ENCODE measurements at regions not wholly inside any gene's neighbourhood (a gene's known extent, or its start where the extent isn't known, plus 50 kb on each side); places are given as distances from the start of the nearest gene placed in this dataset.

- no peak overlapping the region for H3K9ac ChIP-seq (ENCODE audit: low read length)
- ATAC-seq (no peak), DNase-seq (no peak)
- TF ChIP-seq EZH2phosphoT487 (IDR thresholded peaks at IDR 0.05; ENCODE audit: borderline replicate concordance, low read length) (no peak), EZH2 (IDR thresholded peaks at IDR 0.05; ENCODE audit: low read length, unreplicated experiment) (no peak)
- TF ChIP-seq, protein P1, sequence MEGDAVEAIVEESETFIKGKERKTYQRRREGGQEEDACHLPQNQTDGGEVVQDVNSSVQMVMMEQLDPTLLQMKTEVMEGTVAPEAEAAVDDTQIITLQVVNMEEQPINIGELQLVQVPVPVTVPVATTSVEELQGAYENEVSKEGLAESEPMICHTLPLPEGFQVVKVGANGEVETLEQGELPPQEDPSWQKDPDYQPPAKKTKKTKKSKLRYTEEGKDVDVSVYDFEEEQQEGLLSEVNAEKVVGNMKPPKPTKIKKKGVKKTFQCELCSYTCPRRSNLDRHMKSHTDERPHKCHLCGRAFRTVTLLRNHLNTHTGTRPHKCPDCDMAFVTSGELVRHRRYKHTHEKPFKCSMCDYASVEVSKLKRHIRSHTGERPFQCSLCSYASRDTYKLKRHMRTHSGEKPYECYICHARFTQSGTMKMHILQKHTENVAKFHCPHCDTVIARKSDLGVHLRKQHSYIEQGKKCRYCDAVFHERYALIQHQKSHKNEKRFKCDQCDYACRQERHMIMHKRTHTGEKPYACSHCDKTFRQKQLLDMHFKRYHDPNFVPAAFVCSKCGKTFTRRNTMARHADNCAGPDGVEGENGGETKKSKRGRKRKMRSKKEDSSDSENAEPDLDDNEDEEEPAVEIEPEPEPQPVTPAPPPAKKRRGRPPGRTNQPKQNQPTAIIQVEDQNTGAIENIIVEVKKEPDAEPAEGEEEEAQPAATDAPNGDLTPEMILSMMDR (conservative IDR thresholded peaks at IDR 0.05; ENCODE audit: low read depth, low read length) = no peak
- ChIA-PET CTCF (no interaction called here), POLR2A (ENCODE audit: unreplicated experiment) (no interaction called here)
- no peak overlapping the region for H3K27ac ChIP-seq (ENCODE audit: low read length)
- peaks cover 5% of the 10 kb centered on the region; the same call in 1 of the 2 replicates for H3K27me3 ChIP-seq (ENCODE audit: low read length)
- H4K20me1 ChIP-seq (ENCODE audit: low read length) = no peaks in the 10 kb centered on the region
- no peak overlapping the region for H3K4me2 ChIP-seq (ENCODE audit: low read length)
- no peak overlapping the region for H3K4me3 ChIP-seq (ENCODE audit: low read length)
- no TSS peak for BruUV-seq (replicated peaks)
- 0 out of 2 replicates have a peak, but pooled peaks cover 4% of the 10 kb centered on the region for H3K9me3 ChIP-seq (ENCODE audit: low read length)
- H3F3A ChIP-seq (ENCODE audit: low read length, unreplicated experiment) = no peaks in the 10 kb centered on the region
- H3K4me1 ChIP-seq (ENCODE audit: insufficient read depth, low read length) = no peaks in the 10 kb centered on the region
- H3K36me3 ChIP-seq (ENCODE audit: low read depth, low read length) = no peaks in the 10 kb centered on the region
- no peaks in the 10 kb centered on the region for H3K79me2 ChIP-seq (ENCODE audit: low read length)
- H2AFZ ChIP-seq (ENCODE audit: low read length) = no peak overlapping the region
- intact Hi-C loops (cut with micrococcal nuclease) = no loop called here
- H3K9me2 ChIP-seq (replicated peaks; ENCODE audit: low read length) = no peaks in the 10 kb centered on the region
Observed at GRCh38 chr12:126033751-126034150, 968.5 kb downstream of the AACS start.

DNA sequence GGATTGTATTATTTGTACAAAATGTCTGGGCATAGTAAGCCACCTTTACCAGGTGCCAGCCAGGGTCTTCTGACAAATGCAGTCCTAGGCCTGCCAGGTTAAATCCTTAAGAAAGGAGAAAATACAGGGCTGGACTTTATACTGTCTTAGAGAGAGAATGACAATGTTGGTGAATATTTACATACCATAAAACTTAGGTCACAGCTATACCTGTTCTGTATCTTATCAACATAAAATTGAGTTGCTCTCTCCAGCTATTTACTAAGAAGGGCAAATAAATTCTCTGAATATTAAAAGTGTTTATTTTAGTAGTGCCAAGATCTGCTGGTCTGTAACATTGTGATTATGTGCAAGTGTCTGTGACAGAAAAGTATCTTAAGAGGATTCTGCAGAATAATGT lies 971.1 kb downstream of the AACS start:
- BruUV-seq (replicated peaks) = no TSS peak
- H2AFZ ChIP-seq (ENCODE audit: low read length) = no peak overlapping the region
- ATAC-seq = no peak

DNA sequence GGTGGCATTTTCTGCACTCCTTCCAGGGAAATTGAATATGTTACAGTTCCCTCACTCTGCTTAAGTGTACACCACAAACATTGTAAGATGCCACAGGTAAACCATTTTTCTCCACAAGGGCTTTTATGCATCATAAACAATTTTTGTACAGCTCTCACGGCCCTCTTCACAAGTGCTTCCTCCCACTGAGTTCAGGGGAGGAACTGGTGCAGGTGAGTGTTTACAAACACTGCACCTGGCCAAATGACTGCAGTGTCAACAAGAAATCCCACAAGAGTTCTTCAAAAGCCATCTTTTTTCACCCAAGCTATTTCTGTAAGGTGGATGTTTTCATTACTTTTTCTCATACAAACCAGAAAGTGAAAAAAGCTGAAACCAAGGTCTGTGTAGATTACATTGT lies 973.2 kb downstream of the AACS start:
- H3K4me1 ChIP-seq (ENCODE audit: insufficient read depth, low read length) = no peaks in the 10 kb centered on the region
- no peaks in the 10 kb centered on the region for H4K20me1 ChIP-seq (ENCODE audit: low read length)
- no peak overlapping the region for H3K4me2 ChIP-seq (ENCODE audit: low read length)
- H3K4me3 ChIP-seq (ENCODE audit: low read length) = no peak overlapping the region
- H3K27me3 ChIP-seq (ENCODE audit: low read length) = peaks cover 5% of the 10 kb centered on the region; the same call in 1 of the 2 replicates
- H3K79me2 ChIP-seq (ENCODE audit: low read length) = no peaks in the 10 kb centered on the region
- H2AFZ ChIP-seq (ENCODE audit: low read length) = no peak overlapping the region
- intact Hi-C loops (cut with micrococcal nuclease) = no loop called here
- 0 out of 2 replicates have a peak, but pooled peaks cover 4% of the 10 kb centered on the region for H3K9me3 ChIP-seq (ENCODE audit: low read length)
- H3F3A ChIP-seq (ENCODE audit: low read length, unreplicated experiment) = no peaks in the 10 kb centered on the region
- ATAC-seq (no peak), DNase-seq (no peak)
- TF ChIP-seq, protein P1 (conservative IDR thresholded peaks at IDR 0.05; ENCODE audit: low read depth, low read length) = no peak
- TF ChIP-seq EZH2phosphoT487 (IDR thresholded peaks at IDR 0.05; ENCODE audit: borderline replicate concordance, low read length) = no peak
- H3K9ac ChIP-seq (ENCODE audit: low read length) = no peak overlapping the region
- no peak overlapping the region for H3K27ac ChIP-seq (ENCODE audit: low read length)
- no peaks in the 10 kb centered on the region for H3K9me2 ChIP-seq (replicated peaks; ENCODE audit: low read length)
- no peaks in the 10 kb centered on the region for H3K36me3 ChIP-seq (ENCODE audit: low read depth, low read length)
- BruUV-seq (replicated peaks) = no TSS peak
- ChIA-PET POLR2A (ENCODE audit: unreplicated experiment) (no interaction called here), CTCF (no interaction called here)

More for the DNA sequence above, 971.1 kb downstream of the AACS start:
- Histone ChIP-seq H3K4me2 (ENCODE audit: low read length) (no peak overlapping the region), H3K4me3 (ENCODE audit: low read length) (no peak overlapping the region), H3K79me2 (ENCODE audit: low read length) (no peaks in the 10 kb centered on the region), H3K9me2 (replicated peaks; ENCODE audit: low read length) (no peaks in the 10 kb centered on the region), H3K9me3 (ENCODE audit: low read length) (0 out of 2 replicates have a peak, but pooled peaks cover 4% of the 10 kb centered on the region), H4K20me1 (ENCODE audit: low read length) (no peaks in the 10 kb centered on the region), H3K36me3 (ENCODE audit: low read depth, low read length) (no peaks in the 10 kb centered on the region), H3K4me1 (ENCODE audit: insufficient read depth, low read length) (no peaks in the 10 kb centered on the region), H3K27ac (ENCODE audit: low read length) (no peak overlapping the region), H3K9ac (ENCODE audit: low read length) (no peak overlapping the region), H3K27me3 (ENCODE audit: low read length) (peaks cover 5% of the 10 kb centered on the region; the same call in 1 of the 2 replicates), H3F3A (ENCODE audit: low read length, unreplicated experiment) (no peaks in the 10 kb centered on the region)
- CTCF ChIA-PET = no interaction called here
- no peak for DNase-seq
- intact Hi-C loops (cut with micrococcal nuclease) = no loop called here
- TF ChIP-seq, protein P1 (conservative IDR thresholded peaks at IDR 0.05; ENCODE audit: low read depth, low read length) = no peak
- TF ChIP-seq EZH2phosphoT487 (IDR thresholded peaks at IDR 0.05; ENCODE audit: borderline replicate concordance, low read length) = no peak
- POLR2A ChIA-PET (ENCODE audit: unreplicated experiment) = no interaction called here

Measured in PC-3 (cell line).